Heart left ventricle (tissue), 13 donors: ENCODE measurements at regions not wholly inside any gene's neighbourhood (a gene's known extent, or its start where the extent isn't known, plus 50 kb on each side); places are given as distances from the start of the nearest gene placed in this dataset.

ENCODE experiments used
- POLR2A ChIP-seq, 2 donors: fragments of 450-650 bp; IDR thresholded peaks; one replicate each; pipeline ENCODE4 v1.6.1; 2017; ENCODE audit warnings: antibody characterized with exemption in 2 of 2, mild to moderate bottlenecking in 2 of 2, moderate library complexity in 2 of 2
- TF ChIP-seq, protein P1 (sequence below), 12 donors: fragments of 200-600 bp; sonication (generic) in 4 of 12; IDR thresholded peaks; one replicate each; pipeline versions ENCODE4 v1.5.0 to v1.8.0; 2018 to 2022; ENCODE audit warnings: antibody characterized with exemption in 12 of 12, mild to moderate bottlenecking in 5 of 12
- donor health status: ischemic (EF 13 %, LVEDD 7.1; RV severe dilation, severe dysfunction).
- donor health status: DM: no; HTN: yes; CAD: no.
- donor health status: DM: no; HTN: no; CAD: no.
- donor health status: ischemic (EF 25% LVEDD 6.9; RV normal size, moderate dysfunction).
- donor health status: ischemic (EF 25% LVEDD 5.7; RV mildly dilated, moderate dysfunction).
- donor health status: ischemic (EF 35%, LVEDD 5.7; RV mildly dilated, moderate dysfunction).
- donor health status: nonischemic (EF 11% LVEDD 7.7; RV severe dilation, severe dysfunction).
- donor health status: DM: yes; HTN: yes; CAD: no.
- donor health status: PGD.
- donor health status: ischemic (EF 29% LVEDD 5.4; RV normal size, mild dysfunction).
- donor health status: nonischemic (EF 23%, LVEDD 6.1; RV moderate dilation, normal function).

DNA sequence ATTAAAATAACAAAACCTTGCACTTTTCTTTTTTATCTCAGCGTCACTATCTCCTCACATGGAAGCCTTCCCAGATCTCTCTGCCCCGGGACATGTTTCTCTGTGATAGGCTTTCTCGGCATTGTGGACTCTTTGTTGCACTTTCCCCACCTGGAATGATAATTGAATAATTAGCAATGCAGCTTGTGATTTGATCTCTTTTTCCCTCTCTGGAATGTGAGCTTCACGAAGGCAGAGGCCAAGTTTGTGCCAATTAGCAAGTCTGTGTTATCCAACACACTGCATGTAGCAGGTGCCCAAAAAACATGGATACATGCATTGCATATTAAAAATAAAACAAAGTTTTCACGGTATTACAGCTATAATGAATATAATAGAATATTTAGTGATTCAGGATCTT lies 431.2 kb downstream of the HAPSTR1 start:
- TF ChIP-seq, protein P1, sequence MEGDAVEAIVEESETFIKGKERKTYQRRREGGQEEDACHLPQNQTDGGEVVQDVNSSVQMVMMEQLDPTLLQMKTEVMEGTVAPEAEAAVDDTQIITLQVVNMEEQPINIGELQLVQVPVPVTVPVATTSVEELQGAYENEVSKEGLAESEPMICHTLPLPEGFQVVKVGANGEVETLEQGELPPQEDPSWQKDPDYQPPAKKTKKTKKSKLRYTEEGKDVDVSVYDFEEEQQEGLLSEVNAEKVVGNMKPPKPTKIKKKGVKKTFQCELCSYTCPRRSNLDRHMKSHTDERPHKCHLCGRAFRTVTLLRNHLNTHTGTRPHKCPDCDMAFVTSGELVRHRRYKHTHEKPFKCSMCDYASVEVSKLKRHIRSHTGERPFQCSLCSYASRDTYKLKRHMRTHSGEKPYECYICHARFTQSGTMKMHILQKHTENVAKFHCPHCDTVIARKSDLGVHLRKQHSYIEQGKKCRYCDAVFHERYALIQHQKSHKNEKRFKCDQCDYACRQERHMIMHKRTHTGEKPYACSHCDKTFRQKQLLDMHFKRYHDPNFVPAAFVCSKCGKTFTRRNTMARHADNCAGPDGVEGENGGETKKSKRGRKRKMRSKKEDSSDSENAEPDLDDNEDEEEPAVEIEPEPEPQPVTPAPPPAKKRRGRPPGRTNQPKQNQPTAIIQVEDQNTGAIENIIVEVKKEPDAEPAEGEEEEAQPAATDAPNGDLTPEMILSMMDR (IDR thresholded peaks at IDR 0.05) = no peak
- no peak for TF ChIP-seq POLR2A (IDR thresholded peaks at IDR 0.05)
